GM12878 (cell line): ENCODE measurements at regions not wholly inside any gene's neighbourhood (a gene's known extent, or its start where the extent isn't known, plus 50 kb on each side); places are given as distances from the start of the nearest gene placed in this dataset.

Experiments
- ATAC-seq: fragments of 200-7000 bp; cut with Tn5 transposase; 3 replicates; pipeline ENCODE4 v1.9.1; 2020; ENCODE audit warnings: mild to moderate bottlenecking, moderate library complexity
- BruUV-seq: library from RNA; stranded (reverse); fragments of 400-500 nt; replicated peaks from 2 replicates; lab custom pipeline; 2021; lab: Mats Ljungman, UMichigan
- CTCF ChIA-PET: fragments of 300-600 bp; sonication (Branson Sonifier 250); formaldehyde crosslinking; extraction: SDS; loops from one replicate; lab custom pipeline; 2021; ENCODE audit warnings: inconsistent platforms; lab: Yijun Ruan, JAX
- POLR2A ChIA-PET: fragments of 350-600 bp; formaldehyde crosslinking; extraction: SDS; loops from one replicate; lab custom pipeline; 2021; ENCODE audit warnings: inconsistent platforms; lab: Charles Lee
- RAD21 ChIA-PET: fragments of 300-600 bp; sonication (Branson Sonifier 250); formaldehyde crosslinking; loops from one replicate; lab custom pipeline; 2023; ENCODE audit warnings: antibody characterized with exemption; ENCODE audit not compliant: unreplicated experiment; lab: Charles Lee
- SMC1A ChIA-PET: fragments of 300-600 bp; sonication (Branson Sonifier 250); formaldehyde crosslinking; loops from one replicate; lab custom pipeline; 2023; ENCODE audit not compliant: unreplicated experiment, uncharacterized antibody; lab: Charles Lee
- DNase-seq: peaks from one replicate; pipeline ENCODE4 v3.0.0-alpha.2; 2011; ENCODE audit warnings: low read depth, low spot score
- FAIRE-seq: peaks from 3 replicates; lab custom pipeline; 2011; peaks lifted over from hg19 to GRCh38; lab: Jason Lieb, UNC
- H2AFZ ChIP-seq: 2 replicates; pipeline ENCODE4 v1.6.0; 2011; ENCODE audit warnings: low read depth, low read length, control low read depth; ENCODE audit not compliant: control insufficient read depth
- H3K27ac ChIP-seq: 2 replicates; pipeline ENCODE4 v1.5.1; 2011; ENCODE audit warnings: control low read depth; ENCODE audit not compliant: control insufficient read depth, insufficient read depth
- H3K27me3 ChIP-seq, 2 experiments: replicated peaks in 1 of 2; 2 replicates each; pipeline versions ENCODE4 v1.6.0 to v1.6.1; 2011; ENCODE audit warnings: low read length in 1 of 2; ENCODE audit not compliant: control insufficient read depth in 2 of 2, insufficient read depth in 2 of 2
- H3K36me3 ChIP-seq, 2 experiments: 2 replicates each; pipeline ENCODE4 v1.5.1; 2011; ENCODE audit warnings: low read length in 1 of 2; ENCODE audit not compliant: control insufficient read depth in 2 of 2, insufficient read depth in 2 of 2
- H3K4me1 ChIP-seq: 2 replicates; pipeline ENCODE4 v1.6.1; 2011; ENCODE audit warnings: mild to moderate bottlenecking, low read length, moderate library complexity, mixed read lengths; ENCODE audit not compliant: control insufficient read depth, insufficient read depth
- H3K4me2 ChIP-seq: 2 replicates; pipeline ENCODE4 v1.6.0; 2011; ENCODE audit warnings: control low read depth; ENCODE audit not compliant: control insufficient read depth, insufficient read depth
- H3K4me3 ChIP-seq: fragments of 200-600 bp; sonication (generic); 2 replicates; pipeline ENCODE4 v1.5.1; 2016
- H3K79me2 ChIP-seq: 2 replicates; pipeline ENCODE4 v1.6.0; 2011; ENCODE audit warnings: low read length; ENCODE audit not compliant: control insufficient read depth, insufficient read depth
- H3K9ac ChIP-seq: 2 replicates; pipeline ENCODE4 v1.8.0; 2011; ENCODE audit warnings: low read length, control low read depth, mixed read lengths; ENCODE audit not compliant: control insufficient read depth, insufficient read depth
- H3K9me3 ChIP-seq: replicated peaks from 3 replicates; pipeline ENCODE4 v1.5.1; 2011; ENCODE audit warnings: mild to moderate bottlenecking, low read length; ENCODE audit not compliant: control insufficient read depth, insufficient read depth
- H4K20me1 ChIP-seq: 2 replicates; pipeline ENCODE4 v1.6.0; 2011; ENCODE audit not compliant: control insufficient read depth, insufficient read depth
- CBX5 ChIP-seq: sonication (generic); IDR thresholded peaks from 2 replicates; pipeline ENCODE4 v1.6.1; 2016; ENCODE audit warnings: low read depth, moderate library complexity, mild to moderate bottlenecking, inconsistent platforms
- CREM ChIP-seq: IDR thresholded peaks from 2 replicates; pipeline ENCODE4 v1.6.1; 2014; ENCODE audit warnings: antibody characterized with exemption, low read depth
- CTCF ChIP-seq, 3 experiments: IDR thresholded peaks in 2 of 3; conservative IDR thresholded peaks in 1 of 3; 2 replicates each; pipeline ENCODE4 v1.5.1; 2011; ENCODE audit warnings: low read depth in 3 of 3, low read length in 3 of 3, mild to moderate bottlenecking in 3 of 3, control low read depth in 2 of 3, moderate library complexity in 2 of 3, inconsistent platforms in 1 of 3, mixed read lengths in 1 of 3; ENCODE audit not compliant: control insufficient read depth in 2 of 3, insufficient read depth in 1 of 3; ENCODE audit errors: extremely low read depth in 1 of 3
- FOXM1 ChIP-seq: IDR thresholded peaks from 2 replicates; pipeline ENCODE4 v1.6.1; 2012; ENCODE audit warnings: low read depth, mild to moderate bottlenecking, inconsistent platforms, low read length, moderate library complexity
- HDAC6 ChIP-seq: fragments of 200-600 bp; sonication (generic); IDR thresholded peaks from one replicate; pipeline ENCODE4 v1.8.0; 2017; ENCODE audit warnings: antibody characterized with exemption; ENCODE audit not compliant: unreplicated experiment
- KLF5 ChIP-seq: fragments of 450-650 bp; IDR thresholded peaks from 2 replicates; pipeline ENCODE4 v1.6.1; 2014; ENCODE audit warnings: mild to moderate bottlenecking; ENCODE audit not compliant: partially characterized antibody
- MEF2A ChIP-seq: IDR thresholded peaks from 2 replicates; pipeline ENCODE4 v1.6.1; 2011; ENCODE audit warnings: low read depth, mild to moderate bottlenecking, low read length, moderate library complexity; ENCODE audit not compliant: insufficient read depth
- RAD21 ChIP-seq: IDR thresholded peaks from 2 replicates; pipeline ENCODE4 v1.6.1; 2011; ENCODE audit warnings: mild to moderate bottlenecking, low read depth, low read length, moderate library complexity; ENCODE audit not compliant: insufficient read depth
- SMC3 ChIP-seq: IDR thresholded peaks from 2 replicates; pipeline ENCODE4 v1.6.1; 2011; ENCODE audit warnings: low read length, improper control_type of control experiment, borderline replicate concordance
- WGBS: methylation state at CpG from one replicate; pipeline ENCODE4 v1.1.6; 2016; ENCODE audit warnings: low lambda C conversion rate; ENCODE audit not compliant: insufficient replicate concordance, insufficient coverage; ENCODE audit errors: missing lambda C conversion rate; 5-methylcytosine and 5-hydroxymethylcytosine counted together
- in situ Hi-C: fragments of 300-500 bp; cut with MboI; formaldehyde crosslinking; loops from 9 replicates; pipeline ENCODE4 v1.14.3; 2018; ENCODE audit warnings: mixed read lengths
- intact Hi-C: fragments of 100-400 bp; cut with micrococcal nuclease; formaldehyde crosslinking; loops from one replicate; pipeline ENCODE4 v1.14.2; 2022; ENCODE audit not compliant: unreplicated experiment

DNA sequence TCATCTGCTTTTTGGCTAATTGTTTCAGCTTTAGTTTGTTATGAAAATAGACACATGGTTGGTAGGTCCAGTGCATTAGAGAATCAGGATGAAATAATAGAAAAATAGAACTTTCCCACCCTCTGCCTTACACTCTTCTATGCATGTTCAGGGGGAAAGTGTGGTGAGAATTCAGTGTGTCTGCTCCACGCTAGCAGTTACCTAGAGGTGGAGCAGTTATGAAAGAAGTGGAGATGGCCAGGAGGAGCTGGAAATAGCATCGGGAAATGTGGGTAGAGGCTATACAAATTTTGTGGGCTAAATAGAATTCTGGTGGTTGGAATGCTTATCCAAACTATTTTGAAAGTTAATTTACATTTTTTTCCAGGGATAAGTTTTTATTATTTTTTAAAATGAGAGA is 91.4 kb upstream of the MAD2L1 start:
- no TSS peak for BruUV-seq
- Histone ChIP-seq H4K20me1 (no peaks in the 10 kb centered on the region), H3K79me2 (no peaks in the 10 kb centered on the region), H3K36me3 (no peaks in the 10 kb centered on the region), H3K9ac (no peak overlapping the region), H3K9me3 (no peaks in the 10 kb centered on the region), H3K4me2 (no peak overlapping the region), H3K4me1 (no peaks in the 10 kb centered on the region), H2AFZ (no peak overlapping the region), H3K27me3 (no peaks in the 10 kb centered on the region), H3K27ac (no peak overlapping the region), H3K4me3 (no peak overlapping the region)
- in situ Hi-C loops (loop anchor here (10.0 to 25.0 kb wide), 2 partner anchors 937 to 1154 kb away; no protein-coding TSS in a partner anchor), intact Hi-C loops (loop anchor here (5.0 to 10.0 kb wide), 6 partner anchors 559 to 1149 kb away; no protein-coding TSS in a partner anchor)
- ATAC-seq: no peak
- DNase-seq: no peak
- CTCF ChIA-PET: no interaction called here
- FAIRE-seq: no peak
- SMC1A ChIA-PET: no interaction called here
- WGBS: 27% methylated on average over 2 of the region's 2 CpGs
- POLR2A ChIA-PET: no interaction called here
- RAD21 ChIA-PET: no interaction called here
- TF ChIP-seq MEF2A: no peak
- no peak for TF ChIP-seq CBX5
- TF ChIP-seq HDAC6: no peak

GRCh38 chr4:120156120-120156718 is 89.6 kb upstream of the MAD2L1 start:
- no peaks in the 10 kb centered on the region for H3K4me1 ChIP-seq
- H3K9me3 ChIP-seq: no peaks in the 10 kb centered on the region
- intact Hi-C loops: loop anchor here (2.0 to 10.0 kb wide), 7 partner anchors 85 to 1151 kb away; no protein-coding TSS in a partner anchor
- no peak overlapping the region for H3K4me3 ChIP-seq
- no peak overlapping the region for H3K27ac ChIP-seq
- peak; percentile 66 for FAIRE-seq
- no peaks in the 10 kb centered on the region for H3K36me3 ChIP-seq
- POLR2A ChIA-PET: no interaction called here
- 14% methylated on average over 5 of the region's 5 CpGs for WGBS
- SMC1A ChIA-PET: interaction anchor here (0.7 to 1.0 kb wide), 3 partner anchors 43 to 1762 kb away, joined by 3 read pairs; no protein-coding TSS in a partner anchor
- no peak for TF ChIP-seq FOXM1
- TF ChIP-seq RAD21: peak; percentile 82
- no peak for TF ChIP-seq CREM
- peak; percentile 58; the same call in 1 of the 2 replicates for TF ChIP-seq SMC3
- TF ChIP-seq KLF5: no peak
- peak; percentile 39 to 61 (median 52); a peak in 5 of 6 replicates for TF ChIP-seq CTCF (IDR thresholded peaks at IDR 0.05 in 2 of 3, conservative IDR thresholded peaks at IDR 0.05 in 1 of 3; ENCODE audit: control insufficient read depth in 2 of 3, extremely low read depth in 1 of 3, insufficient read depth in 1 of 3, low read depth in 3 of 3, low read length in 3 of 3)
- H3K9ac ChIP-seq: no peak overlapping the region
- H3K79me2 ChIP-seq: no peaks in the 10 kb centered on the region
- RAD21 ChIA-PET: interaction anchor here (1.1 kb wide), 2 partner anchors 939 to 1151 kb away, joined by 3 to 4 read pairs; no protein-coding TSS in a partner anchor
- peak; percentile 7 for DNase-seq
- H3K4me2 ChIP-seq: no peak overlapping the region
- CTCF ChIA-PET: interaction anchor here (0.8 to 1.6 kb wide), 4 partner anchors 18 to 945 kb away, joined by 3 to 8 read pairs (median 5); no protein-coding TSS in a partner anchor
- no peaks in the 10 kb centered on the region for H4K20me1 ChIP-seq
- in situ Hi-C loops: loop anchor here (10.0 to 25.0 kb wide), 2 partner anchors 939 to 1156 kb away; no protein-coding TSS in a partner anchor
- no TSS peak for BruUV-seq
- H2AFZ ChIP-seq: no peak overlapping the region
- ATAC-seq: peak; percentile 65
- no peaks in the 10 kb centered on the region for H3K27me3 ChIP-seq
